NT2/D1 (cell line): ENCODE measurements at regions not wholly inside any gene's neighbourhood (a gene's known extent, or its start where the extent isn't known, plus 50 kb on each side); places are given as distances from the start of the nearest gene placed in this dataset.

ENCODE experiments used
- YY1 ChIP-seq: IDR thresholded peaks from 2 replicates; pipeline ENCODE4 v1.6.1; 2011; ENCODE audit not compliant: insufficient read length, insufficient read depth
- ZNF274 ChIP-seq: IDR thresholded peaks from 2 replicates; pipeline ENCODE4 v1.6.1; 2011; ENCODE audit warnings: mild to moderate bottlenecking, low read depth, low read length

GRCh38 chr1:108345776-108346531 is 102.1 kb upstream of the NBPF4 start:
- no peak for TF ChIP-seq YY1
- no peak for TF ChIP-seq ZNF274
